Fibroblast of the aortic adventitia (primary cell): ENCODE measurements at regions not wholly inside any gene's neighbourhood (a gene's known extent, or its start where the extent isn't known, plus 50 kb on each side); places are given as distances from the start of the nearest gene placed in this dataset.

ENCODE experiments used
- DNase-seq: peaks from one replicate; pipeline ENCODE4 v3.0.0-alpha.2; 2010; ENCODE audit warnings: low read depth
- H3K4me3 ChIP-seq: 2 replicates; pipeline ENCODE4 v1.5.1; 2011; ENCODE audit warnings: low read depth, mild to moderate bottlenecking, control low read depth, low read length, moderate library complexity
- CTCF ChIP-seq: IDR thresholded peaks from 2 replicates; pipeline ENCODE4 v1.5.1; 2011; ENCODE audit warnings: mild to moderate bottlenecking, low read length, control low read depth, inconsistent platforms; ENCODE audit not compliant: insufficient read depth

GRCh38 chr1:96926176-96926575, 204.6 kb downstream of the PTBP2 start:
- no peak overlapping the region for H3K4me3 ChIP-seq
- DNase-seq = no peak
- no peak for TF ChIP-seq CTCF

- TF ChIP-seq CTCF = no peak
- no peak overlapping the region for H3K4me3 ChIP-seq
- DNase-seq = peak; percentile 17
Measured at GRCh38 chr1:96927125-96927524, 205.5 kb downstream of the PTBP2 start.

DNA sequence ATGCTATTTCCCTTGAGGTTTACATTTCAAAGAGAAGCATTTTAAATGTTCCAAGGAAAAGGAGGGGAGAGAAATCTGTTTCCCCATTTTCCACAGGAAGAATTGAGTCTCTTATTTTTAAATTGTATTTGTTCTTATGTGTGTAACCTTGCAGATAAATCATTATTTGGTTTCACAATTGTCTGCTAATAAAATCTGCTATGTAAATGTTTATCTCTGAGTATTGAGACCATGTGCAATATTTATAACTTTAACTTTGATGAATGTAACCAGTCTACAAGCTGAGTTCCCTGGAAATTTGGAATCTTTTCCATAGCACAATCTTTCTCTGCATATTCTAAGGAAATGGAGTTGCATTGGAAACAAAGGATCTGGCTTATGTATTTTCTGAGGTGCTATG, 209.6 kb downstream of the PTBP2 start:
- no peak for DNase-seq
- TF ChIP-seq CTCF = no peak
- no peak overlapping the region for H3K4me3 ChIP-seq

DNA sequence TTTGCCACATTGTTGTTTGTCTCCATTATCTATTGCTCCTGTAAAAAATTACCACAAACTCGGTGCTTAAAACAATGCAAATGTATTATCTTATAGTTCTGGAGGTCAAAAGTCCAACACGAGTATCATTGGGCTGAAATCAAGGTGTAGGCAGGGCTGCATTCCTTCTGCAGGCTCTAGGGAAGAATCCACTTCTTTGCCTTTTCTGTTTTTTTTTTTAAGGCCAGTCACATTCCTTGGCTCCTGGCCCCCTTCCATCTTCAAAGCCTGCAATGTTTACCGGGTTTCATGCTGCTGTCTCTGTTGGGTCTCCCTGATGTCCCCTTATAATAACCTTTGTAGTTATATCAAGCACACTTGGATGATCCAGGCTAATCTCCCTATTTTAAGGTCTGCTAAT, 212.7 kb downstream of the PTBP2 start:
- peak; percentile 5 for DNase-seq
- no peak overlapping the region for H3K4me3 ChIP-seq
- TF ChIP-seq CTCF = no peak

DNA sequence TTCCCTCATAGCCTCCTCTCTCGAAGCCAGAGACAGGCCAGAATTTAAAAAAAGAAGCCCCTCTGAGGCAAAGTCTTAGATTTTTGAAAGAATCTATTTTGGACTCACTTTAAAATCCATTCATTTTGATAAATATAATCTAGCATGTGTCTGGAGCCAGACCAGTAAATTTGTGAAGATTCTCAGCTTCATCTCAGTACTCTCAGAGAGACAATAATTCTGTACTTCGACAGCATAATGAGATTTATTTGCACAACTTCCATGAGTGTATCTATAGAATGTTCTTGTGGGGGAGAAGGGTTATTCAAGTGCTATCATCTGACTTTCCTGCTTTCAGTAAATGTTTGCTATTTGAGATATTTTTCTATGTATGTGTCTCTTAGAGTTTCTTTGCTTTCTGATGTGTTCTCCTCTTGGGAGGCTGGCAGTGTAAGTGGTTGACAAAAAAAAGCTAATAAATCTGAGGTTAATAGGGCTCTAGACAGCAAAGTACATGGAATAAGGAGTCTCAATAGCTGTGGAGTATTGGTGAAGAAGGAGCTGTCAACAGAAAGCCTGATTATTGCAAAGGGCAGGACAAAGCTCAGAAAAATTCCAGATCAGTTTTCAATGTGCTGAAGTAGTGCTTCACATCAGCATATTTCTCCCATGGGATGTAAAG, 223.0 kb downstream of the PTBP2 start:
- no peak for TF ChIP-seq CTCF
- DNase-seq = no peak
- H3K4me3 ChIP-seq = no peak overlapping the region

- peak; percentile 13 for DNase-seq
- no peak for TF ChIP-seq CTCF
- H3K4me3 ChIP-seq = no peak overlapping the region
Measured at GRCh38 chr1:96945509-96946084, 224.0 kb downstream of the PTBP2 start.
